WERI-Rb-1 (cell line): ENCODE measurements at regions not wholly inside any gene's neighbourhood (a gene's known extent, or its start where the extent isn't known, plus 50 kb on each side); places are given as distances from the start of the nearest gene placed in this dataset.

Experiments
- DNase-seq: peaks from one replicate; pipeline ENCODE4 v3.0.0-alpha.2; 2020
- H3K27ac ChIP-seq: fragments of 250-450 bp; sonication (Bioruptor Pico); 2 replicates; pipeline ENCODE4 v1.5.1; 2020; ENCODE audit warnings: mild to moderate bottlenecking, moderate library complexity
- H3K27me3 ChIP-seq: fragments of 250-450 bp; sonication (Bioruptor Pico); 2 replicates; pipeline ENCODE4 v1.5.1; 2021; ENCODE audit warnings: mild to moderate bottlenecking, low read depth, moderate library complexity; ENCODE audit not compliant: insufficient read depth, severe bottlenecking
- H3K36me3 ChIP-seq: fragments of 250-450 bp; sonication (Bioruptor Pico); 2 replicates; pipeline ENCODE4 v1.5.1; 2020; ENCODE audit warnings: mild to moderate bottlenecking, moderate library complexity
- H3K4me3 ChIP-seq: 2 replicates; pipeline ENCODE4 v1.5.1; 2011; ENCODE audit warnings: low read depth, mild to moderate bottlenecking, control low read depth, low read length
- H3K9me3 ChIP-seq: fragments of 250-450 bp; sonication (Bioruptor Pico); 2 replicates; pipeline ENCODE4 v1.5.1; 2021; ENCODE audit warnings: mild to moderate bottlenecking, moderate library complexity; ENCODE audit not compliant: severe bottlenecking
- TF ChIP-seq, protein P1 (sequence below): IDR thresholded peaks from 2 replicates; pipeline ENCODE4 v1.5.1; 2011; ENCODE audit warnings: low read depth, mild to moderate bottlenecking, control low read depth, inconsistent platforms, low read length

DNA sequence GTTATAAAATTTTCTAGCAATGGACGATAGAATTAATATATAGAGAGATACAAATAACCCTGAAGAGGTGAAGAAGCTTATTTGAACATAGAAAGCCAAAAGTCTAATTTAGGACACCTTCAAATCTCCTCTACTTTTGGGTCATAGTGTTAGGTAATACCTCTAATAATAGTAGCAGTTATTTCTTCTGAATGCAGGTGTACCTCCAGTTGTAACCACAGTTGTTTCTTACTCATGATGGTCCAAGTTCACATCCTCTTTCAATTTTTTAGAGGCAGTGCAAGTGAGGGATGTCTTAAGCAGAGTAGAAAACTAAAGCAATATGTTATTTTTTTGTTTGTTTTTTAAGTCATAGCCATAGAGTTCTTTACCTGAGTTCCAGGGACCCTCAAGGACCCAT lies 429.5 kb downstream of the CCDC85A start:
- H3K9me3 ChIP-seq = no peaks in the 10 kb centered on the region
- H3K27me3 ChIP-seq = peaks cover 3% of the 10 kb centered on the region
- no peak overlapping the region for H3K4me3 ChIP-seq
- no peak overlapping the region for H3K27ac ChIP-seq
- H3K36me3 ChIP-seq = no peaks in the 10 kb centered on the region
- DNase-seq = no peak
- TF ChIP-seq, protein P1, sequence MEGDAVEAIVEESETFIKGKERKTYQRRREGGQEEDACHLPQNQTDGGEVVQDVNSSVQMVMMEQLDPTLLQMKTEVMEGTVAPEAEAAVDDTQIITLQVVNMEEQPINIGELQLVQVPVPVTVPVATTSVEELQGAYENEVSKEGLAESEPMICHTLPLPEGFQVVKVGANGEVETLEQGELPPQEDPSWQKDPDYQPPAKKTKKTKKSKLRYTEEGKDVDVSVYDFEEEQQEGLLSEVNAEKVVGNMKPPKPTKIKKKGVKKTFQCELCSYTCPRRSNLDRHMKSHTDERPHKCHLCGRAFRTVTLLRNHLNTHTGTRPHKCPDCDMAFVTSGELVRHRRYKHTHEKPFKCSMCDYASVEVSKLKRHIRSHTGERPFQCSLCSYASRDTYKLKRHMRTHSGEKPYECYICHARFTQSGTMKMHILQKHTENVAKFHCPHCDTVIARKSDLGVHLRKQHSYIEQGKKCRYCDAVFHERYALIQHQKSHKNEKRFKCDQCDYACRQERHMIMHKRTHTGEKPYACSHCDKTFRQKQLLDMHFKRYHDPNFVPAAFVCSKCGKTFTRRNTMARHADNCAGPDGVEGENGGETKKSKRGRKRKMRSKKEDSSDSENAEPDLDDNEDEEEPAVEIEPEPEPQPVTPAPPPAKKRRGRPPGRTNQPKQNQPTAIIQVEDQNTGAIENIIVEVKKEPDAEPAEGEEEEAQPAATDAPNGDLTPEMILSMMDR = no peak

DNA sequence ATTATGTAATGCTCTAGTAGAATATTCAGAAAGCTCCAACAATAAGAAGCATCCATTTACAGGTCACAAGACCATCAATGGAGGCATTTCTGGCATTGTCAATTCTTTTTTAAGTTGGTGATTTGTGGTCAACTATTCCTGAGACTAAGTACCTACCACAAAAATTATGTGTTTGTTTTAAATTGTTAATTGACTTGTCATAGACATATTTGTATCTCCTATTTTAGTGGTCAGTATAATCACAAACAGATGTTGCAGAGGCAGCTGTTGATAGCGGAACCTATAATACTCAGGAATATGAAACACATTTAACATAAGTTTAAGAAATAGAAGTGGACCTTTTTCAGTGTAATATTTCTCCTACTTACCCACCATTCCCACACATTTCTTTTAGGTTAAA lies 430.1 kb downstream of the CCDC85A start:
- peaks cover 5% of the 10 kb centered on the region for H3K9me3 ChIP-seq
- no peak overlapping the region for H3K4me3 ChIP-seq
- H3K27ac ChIP-seq = no peak overlapping the region
- no peaks in the 10 kb centered on the region for H3K36me3 ChIP-seq
- H3K27me3 ChIP-seq = peaks cover 3% of the 10 kb centered on the region
- DNase-seq = no peak
- TF ChIP-seq, protein P1 = no peak

DNA sequence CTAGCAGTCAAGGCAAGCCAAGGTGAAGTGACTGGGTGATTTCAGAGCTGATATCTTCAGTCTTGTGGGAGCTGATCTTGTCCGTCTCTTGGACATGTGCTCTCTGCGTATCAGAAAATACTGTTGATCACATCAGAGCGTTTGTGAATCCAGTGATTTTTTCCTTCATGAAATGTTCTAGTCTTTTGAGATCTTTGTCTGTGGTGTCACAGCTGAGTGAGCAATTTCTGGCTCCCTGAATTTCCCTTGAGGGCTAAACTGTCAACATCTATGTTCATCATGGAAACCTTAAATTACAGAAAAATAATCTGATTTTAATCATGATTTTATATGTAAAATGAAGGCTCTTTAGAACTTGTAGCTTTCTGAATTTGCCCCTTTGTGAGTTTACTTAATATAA lies 432.0 kb downstream of the CCDC85A start:
- no peak overlapping the region for H3K27ac ChIP-seq
- TF ChIP-seq, protein P1 = no peak
- DNase-seq = no peak
- peaks cover 3% of the 10 kb centered on the region for H3K27me3 ChIP-seq
- H3K36me3 ChIP-seq = no peaks in the 10 kb centered on the region
- H3K4me3 ChIP-seq = no peak overlapping the region
- peaks cover 6% of the 10 kb centered on the region for H3K9me3 ChIP-seq

DNA sequence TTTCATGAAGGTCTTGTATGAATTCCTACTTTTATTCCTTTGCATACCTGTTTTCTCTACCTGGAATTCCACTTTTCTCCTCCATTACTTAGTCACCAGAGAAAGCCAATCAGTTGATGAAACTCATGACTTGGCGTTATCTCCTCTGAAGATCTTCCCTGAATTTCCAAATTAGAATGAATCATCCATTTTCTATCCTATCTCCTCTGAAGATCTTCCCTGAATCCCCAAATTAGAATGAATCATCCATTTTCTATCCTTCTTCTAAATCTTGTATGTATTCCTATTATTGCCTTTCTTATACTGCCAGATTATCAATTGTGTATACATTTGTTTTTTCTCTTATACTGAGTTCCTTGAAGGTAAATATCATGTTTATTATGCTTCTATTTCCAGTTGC lies 440.4 kb downstream of the CCDC85A start:
- no peaks in the 10 kb centered on the region for H3K9me3 ChIP-seq
- TF ChIP-seq, protein P1 = no peak
- no peaks in the 10 kb centered on the region for H3K36me3 ChIP-seq
- no peak for DNase-seq
- no peak overlapping the region for H3K27ac ChIP-seq
- H3K27me3 ChIP-seq = peaks cover 3% of the 10 kb centered on the region
- H3K4me3 ChIP-seq = no peak overlapping the region

DNA sequence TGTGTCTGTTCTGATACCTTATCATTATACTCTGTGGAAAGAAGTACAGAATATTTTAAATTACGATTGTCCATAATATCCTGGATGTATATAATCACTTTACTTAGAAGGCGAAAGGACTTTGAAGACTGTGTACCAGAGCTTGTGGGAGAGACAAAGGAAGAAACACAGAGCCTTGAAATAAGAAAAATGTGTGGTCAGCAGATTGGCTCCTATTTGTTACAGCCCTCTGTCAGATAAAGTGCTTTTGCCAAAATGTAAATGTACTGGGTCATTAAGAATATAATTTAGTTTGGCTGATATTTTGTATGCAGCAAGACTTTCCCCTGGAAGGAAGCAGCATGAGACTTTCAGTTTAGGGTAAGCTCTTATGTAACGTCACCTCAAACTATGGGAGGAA lies 443.1 kb downstream of the CCDC85A start:
- TF ChIP-seq, protein P1 = no peak
- H3K27ac ChIP-seq = no peak overlapping the region
- peaks cover 3% of the 10 kb centered on the region for H3K27me3 ChIP-seq
- no peak overlapping the region for H3K4me3 ChIP-seq
- peaks cover 3% of the 10 kb centered on the region for H3K9me3 ChIP-seq
- no peak for DNase-seq
- H3K36me3 ChIP-seq = no peaks in the 10 kb centered on the region

DNA sequence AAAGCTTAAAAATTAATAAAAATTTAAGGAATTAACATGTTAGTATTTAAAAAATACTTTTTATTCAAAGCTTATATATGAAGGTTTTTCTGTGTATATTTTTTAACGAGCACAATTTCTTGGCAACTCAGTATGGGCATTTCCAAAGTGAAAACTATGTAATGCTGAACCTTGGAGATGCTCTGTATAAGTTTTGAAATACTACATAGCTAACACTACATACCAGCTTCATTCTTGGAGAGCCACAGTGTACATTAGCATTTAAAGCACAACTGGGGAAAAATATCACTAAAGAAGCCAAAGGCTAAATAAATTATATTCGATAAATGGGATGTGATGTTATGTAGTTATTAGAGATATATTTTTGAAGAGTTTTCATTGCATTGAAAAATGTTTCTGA lies 446.5 kb downstream of the CCDC85A start:
- peaks cover 3% of the 10 kb centered on the region for H3K9me3 ChIP-seq
- H3K36me3 ChIP-seq = no peaks in the 10 kb centered on the region
- no peak overlapping the region for H3K4me3 ChIP-seq
- no peak overlapping the region for H3K27ac ChIP-seq
- no peak for DNase-seq
- H3K27me3 ChIP-seq = peaks cover 3% of the 10 kb centered on the region
- TF ChIP-seq, protein P1 = no peak
